Bronchial epithelial cell (primary cell): ENCODE measurements at regions not wholly inside any gene's neighbourhood (a gene's known extent, or its start where the extent isn't known, plus 50 kb on each side); places are given as distances from the start of the nearest gene placed in this dataset.
A peak's percentile ranks its signal among the peaks of the same experiment; 100 is the strongest.

Source experiments
- DNase-seq: peaks from one replicate; pipeline ENCODE4 v3.0.0-alpha.2; 2010; ENCODE audit warnings: low read depth
- FAIRE-seq: peaks from 2 replicates; lab custom pipeline; 2011; peaks lifted over from hg19 to GRCh38; lab: Jason Lieb, UNC
- H3K27me3 ChIP-seq: 2 replicates; pipeline ENCODE4 v1.5.1; 2011; ENCODE audit warnings: low read length; ENCODE audit not compliant: control insufficient read depth, insufficient read depth
- H3K36me3 ChIP-seq: 2 replicates; pipeline ENCODE4 v1.5.1; 2011; ENCODE audit warnings: low read length; ENCODE audit not compliant: control insufficient read depth, insufficient read depth
- H3K4me3 ChIP-seq: 2 replicates; pipeline ENCODE4 v1.5.1; 2011; ENCODE audit warnings: mild to moderate bottlenecking, low read depth, low read length, control low read depth
- TF ChIP-seq, protein P1 (sequence below): IDR thresholded peaks from 2 replicates; pipeline ENCODE4 v1.5.1; 2011; ENCODE audit warnings: mild to moderate bottlenecking, moderate library complexity, low read length, control low read depth, inconsistent platforms; ENCODE audit not compliant: insufficient read depth, severe bottlenecking

DNA sequence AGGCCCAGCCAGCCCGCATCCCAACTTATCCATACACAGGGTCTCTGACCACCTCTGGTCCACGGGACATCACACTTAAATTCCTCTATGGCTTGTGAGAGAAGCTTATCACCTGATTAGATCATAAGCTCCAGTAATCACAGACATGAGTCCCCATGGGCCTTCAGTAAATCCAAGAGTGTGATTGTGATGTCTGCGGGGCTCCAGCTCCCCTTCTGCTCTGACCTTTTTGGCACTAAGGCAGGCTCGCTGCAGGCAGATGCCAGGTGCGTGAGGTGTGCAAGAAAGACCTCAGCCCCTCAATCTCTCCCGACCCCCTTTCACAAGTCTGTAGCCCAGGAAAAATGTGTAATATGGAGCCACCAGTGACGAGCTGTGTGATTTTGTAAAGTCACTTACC is 127.6 kb upstream of the DUSP22 start:
- TF ChIP-seq, protein P1, sequence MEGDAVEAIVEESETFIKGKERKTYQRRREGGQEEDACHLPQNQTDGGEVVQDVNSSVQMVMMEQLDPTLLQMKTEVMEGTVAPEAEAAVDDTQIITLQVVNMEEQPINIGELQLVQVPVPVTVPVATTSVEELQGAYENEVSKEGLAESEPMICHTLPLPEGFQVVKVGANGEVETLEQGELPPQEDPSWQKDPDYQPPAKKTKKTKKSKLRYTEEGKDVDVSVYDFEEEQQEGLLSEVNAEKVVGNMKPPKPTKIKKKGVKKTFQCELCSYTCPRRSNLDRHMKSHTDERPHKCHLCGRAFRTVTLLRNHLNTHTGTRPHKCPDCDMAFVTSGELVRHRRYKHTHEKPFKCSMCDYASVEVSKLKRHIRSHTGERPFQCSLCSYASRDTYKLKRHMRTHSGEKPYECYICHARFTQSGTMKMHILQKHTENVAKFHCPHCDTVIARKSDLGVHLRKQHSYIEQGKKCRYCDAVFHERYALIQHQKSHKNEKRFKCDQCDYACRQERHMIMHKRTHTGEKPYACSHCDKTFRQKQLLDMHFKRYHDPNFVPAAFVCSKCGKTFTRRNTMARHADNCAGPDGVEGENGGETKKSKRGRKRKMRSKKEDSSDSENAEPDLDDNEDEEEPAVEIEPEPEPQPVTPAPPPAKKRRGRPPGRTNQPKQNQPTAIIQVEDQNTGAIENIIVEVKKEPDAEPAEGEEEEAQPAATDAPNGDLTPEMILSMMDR, result no peak
- Histone ChIP-seq H3K36me3 (no peaks in the 10 kb centered on the region), H3K27me3 (no peaks in the 10 kb centered on the region), H3K4me3 (no peak overlapping the region)
- no peak for DNase-seq
- FAIRE-seq, result peak; percentile 70

DNA sequence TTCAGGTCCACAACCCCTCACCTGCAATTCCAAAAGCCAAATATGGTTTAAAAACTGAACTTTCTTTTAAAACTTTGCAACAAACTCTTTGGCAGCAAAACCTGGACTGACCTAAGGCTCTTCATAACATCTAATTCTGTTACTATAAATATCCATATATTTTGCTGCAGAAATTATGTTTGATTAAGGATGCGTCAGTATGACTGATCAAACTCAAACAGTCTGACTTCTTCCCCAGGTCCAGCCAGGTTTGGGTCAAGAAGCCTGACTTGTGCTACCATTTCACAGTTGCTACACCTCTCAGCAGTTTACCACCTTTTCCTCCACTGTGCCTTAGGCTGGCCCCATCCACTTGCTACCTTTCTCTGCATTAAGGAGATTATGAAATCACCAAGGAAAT is 127.0 kb upstream of the DUSP22 start:
- DNase-seq, result no peak
- no peak for FAIRE-seq
- TF ChIP-seq, protein P1, result no peak
- H3K4me3 ChIP-seq, result no peak overlapping the region
- no peaks in the 10 kb centered on the region for H3K27me3 ChIP-seq
- H3K36me3 ChIP-seq, result no peaks in the 10 kb centered on the region

DNA sequence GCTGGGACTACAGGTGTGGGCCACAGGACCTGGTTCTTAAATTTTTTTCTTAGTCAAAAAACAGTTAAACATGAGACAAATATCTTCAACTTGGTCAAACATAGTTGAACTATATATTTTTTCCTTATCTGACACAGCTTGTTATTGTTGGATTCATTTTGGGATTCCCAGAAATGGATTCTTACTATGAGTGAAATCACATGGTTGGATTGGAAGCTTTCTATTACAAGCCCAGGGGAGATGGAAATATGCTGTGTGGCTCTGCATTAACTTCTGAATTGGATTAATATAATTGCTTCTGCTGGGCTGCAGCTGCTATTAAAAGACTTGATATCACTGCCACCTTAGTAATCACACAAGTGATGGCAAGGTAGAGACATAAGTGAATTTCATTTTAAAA is 126.4 kb upstream of the DUSP22 start:
- TF ChIP-seq, protein P1, result no peak
- no peak overlapping the region for H3K4me3 ChIP-seq
- no peak for FAIRE-seq
- H3K27me3 ChIP-seq, result no peaks in the 10 kb centered on the region
- H3K36me3 ChIP-seq, result no peaks in the 10 kb centered on the region
- DNase-seq, result no peak

DNA sequence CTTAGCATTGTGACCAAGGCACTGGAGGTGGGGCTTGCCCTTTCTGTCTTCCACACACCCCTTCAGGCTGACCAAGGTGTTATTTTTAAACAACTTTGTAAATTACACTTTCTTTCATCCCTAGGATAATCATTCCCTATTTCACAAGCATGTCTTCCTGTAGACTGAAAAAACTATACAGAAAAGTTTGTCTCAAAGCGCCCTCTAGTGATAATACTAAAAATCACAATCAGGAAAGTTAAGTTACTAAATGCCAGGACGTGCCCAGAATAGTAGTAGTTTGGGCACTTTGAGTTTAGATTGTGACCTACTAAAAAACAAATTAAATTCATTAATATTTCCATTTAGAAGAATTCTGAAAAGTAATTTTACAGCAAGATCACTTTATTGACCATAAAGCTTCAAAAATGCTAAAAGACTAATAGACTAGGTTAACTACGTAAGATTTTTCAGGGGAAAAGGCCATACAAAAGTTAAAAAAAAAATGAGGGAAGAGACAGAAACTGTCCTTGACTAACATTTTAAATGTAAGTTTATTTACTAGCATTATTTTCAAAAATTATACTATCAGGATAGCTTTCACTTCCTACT is 123.3 kb upstream of the DUSP22 start:
- DNase-seq (peak; percentile 63), FAIRE-seq (no peak)
- Histone ChIP-seq H3K27me3 (no peaks in the 10 kb centered on the region), H3K36me3 (no peaks in the 10 kb centered on the region), H3K4me3 (no peak overlapping the region)
- TF ChIP-seq, protein P1, result peak; percentile 44

DNA sequence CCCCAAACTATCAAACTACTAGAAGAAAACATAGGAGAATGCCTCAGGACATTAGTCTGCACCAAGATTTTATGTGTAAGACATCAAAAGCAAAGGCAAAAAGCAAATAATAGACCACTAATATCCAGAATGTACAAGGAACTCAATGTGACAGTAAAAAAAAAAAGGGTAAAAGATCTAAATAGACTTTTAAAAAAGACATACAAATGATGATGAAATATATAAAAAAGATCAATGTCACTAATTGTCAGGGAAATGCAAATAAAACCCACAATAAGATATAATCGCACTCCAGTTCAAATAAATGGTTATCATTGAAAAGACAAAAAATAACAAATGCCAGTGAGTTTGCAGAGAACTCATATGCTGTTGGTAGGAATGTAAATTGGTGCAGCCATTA is 118.3 kb upstream of the DUSP22 start:
- no peak overlapping the region for H3K4me3 ChIP-seq
- H3K27me3 ChIP-seq, result no peaks in the 10 kb centered on the region
- DNase-seq, result no peak
- no peak for FAIRE-seq
- H3K36me3 ChIP-seq, result no peaks in the 10 kb centered on the region
- TF ChIP-seq, protein P1, result no peak

DNA sequence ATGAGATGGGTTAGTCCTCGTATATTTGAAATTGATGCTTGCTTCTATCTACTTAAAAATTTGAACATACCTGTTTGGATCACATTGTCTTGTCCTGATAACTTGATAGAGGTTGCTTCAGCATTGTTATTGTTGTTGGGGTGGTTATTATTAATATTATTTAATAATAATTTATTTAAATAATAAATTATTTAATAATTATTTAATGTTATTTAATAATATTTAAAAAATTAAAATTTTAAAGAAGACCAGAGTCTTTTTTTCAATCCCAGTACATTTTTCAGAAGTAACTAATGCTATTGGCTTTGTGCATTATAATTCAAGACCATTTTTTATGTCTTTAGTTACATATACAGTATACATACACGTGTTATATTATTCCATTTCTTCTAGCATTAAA is 116.6 kb upstream of the DUSP22 start:
- no peak for DNase-seq
- no peaks in the 10 kb centered on the region for H3K27me3 ChIP-seq
- H3K36me3 ChIP-seq, result no peaks in the 10 kb centered on the region
- FAIRE-seq, result no peak
- TF ChIP-seq, protein P1, result no peak
- no peak overlapping the region for H3K4me3 ChIP-seq
